Suprapubic skin (tissue), 3 donors: ENCODE measurements at regions not wholly inside any gene's neighbourhood (a gene's known extent, or its start where the extent isn't known, plus 50 kb on each side); places are given as distances from the start of the nearest gene placed in this dataset.

Experiments used
- POLR2A ChIP-seq, 2 donors: fragments of 450-650 bp; IDR thresholded peaks; one replicate each; pipeline ENCODE4 v1.6.1; 2017; ENCODE audit warnings: antibody characterized with exemption in 2 of 2, mild to moderate bottlenecking in 2 of 2, moderate library complexity in 2 of 2
- TF ChIP-seq, protein P1 (sequence below), 2 donors: fragments of 200-600 bp in 1 of 2; fragments of 450-650 bp in 1 of 2; sonication (generic) in 1 of 2; IDR thresholded peaks; one replicate each; pipeline ENCODE4 v1.5.1; 2016 to 2019; ENCODE audit warnings: antibody characterized with exemption in 2 of 2, mild to moderate bottlenecking in 1 of 2, moderate library complexity in 1 of 2

DNA sequence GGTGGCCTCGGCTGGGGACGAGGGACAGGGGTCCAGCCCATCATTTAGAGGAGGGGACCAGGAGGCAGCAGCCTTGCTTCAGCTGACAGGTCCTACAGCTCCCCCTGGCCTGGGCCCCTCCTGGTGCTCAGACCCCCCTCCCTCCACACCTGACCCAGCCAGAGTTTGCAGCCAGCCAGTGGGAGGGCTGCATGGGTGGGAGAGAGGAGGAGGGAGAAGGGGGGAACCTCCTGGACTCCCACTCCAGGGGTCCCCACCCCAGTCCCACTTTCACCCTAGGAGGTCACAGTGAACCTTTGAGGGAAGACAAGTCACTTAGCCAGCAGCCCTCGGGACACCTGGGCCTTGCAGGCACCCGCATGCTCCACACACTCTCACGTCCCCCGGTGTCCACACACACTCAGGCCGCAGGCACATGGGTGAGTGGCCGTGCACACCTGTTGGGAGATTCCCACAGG lies 108.9 kb upstream of the ZBTB40 start:
- TF ChIP-seq, protein P1, sequence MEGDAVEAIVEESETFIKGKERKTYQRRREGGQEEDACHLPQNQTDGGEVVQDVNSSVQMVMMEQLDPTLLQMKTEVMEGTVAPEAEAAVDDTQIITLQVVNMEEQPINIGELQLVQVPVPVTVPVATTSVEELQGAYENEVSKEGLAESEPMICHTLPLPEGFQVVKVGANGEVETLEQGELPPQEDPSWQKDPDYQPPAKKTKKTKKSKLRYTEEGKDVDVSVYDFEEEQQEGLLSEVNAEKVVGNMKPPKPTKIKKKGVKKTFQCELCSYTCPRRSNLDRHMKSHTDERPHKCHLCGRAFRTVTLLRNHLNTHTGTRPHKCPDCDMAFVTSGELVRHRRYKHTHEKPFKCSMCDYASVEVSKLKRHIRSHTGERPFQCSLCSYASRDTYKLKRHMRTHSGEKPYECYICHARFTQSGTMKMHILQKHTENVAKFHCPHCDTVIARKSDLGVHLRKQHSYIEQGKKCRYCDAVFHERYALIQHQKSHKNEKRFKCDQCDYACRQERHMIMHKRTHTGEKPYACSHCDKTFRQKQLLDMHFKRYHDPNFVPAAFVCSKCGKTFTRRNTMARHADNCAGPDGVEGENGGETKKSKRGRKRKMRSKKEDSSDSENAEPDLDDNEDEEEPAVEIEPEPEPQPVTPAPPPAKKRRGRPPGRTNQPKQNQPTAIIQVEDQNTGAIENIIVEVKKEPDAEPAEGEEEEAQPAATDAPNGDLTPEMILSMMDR (IDR thresholded peaks at IDR 0.05) = no peak
- TF ChIP-seq POLR2A (IDR thresholded peaks at IDR 0.05) = no peak
